GM11168 (cell line): ENCODE measurements at regions not wholly inside any gene's neighbourhood (a gene's known extent, or its start where the extent isn't known, plus 50 kb on each side); places are given as distances from the start of the nearest gene placed in this dataset.
"Not testable (repeated sequence)": the region's sequence is repeated elsewhere in the genome, so short reads cannot be mapped to it uniquely, and the experiment has no call there.

Source experiments
- in situ Hi-C: fragments of 300-500 bp; cut with MboI; formaldehyde crosslinking; loops from one replicate; pipeline ENCODE4 v1.12.0; 2022; ENCODE audit warnings: low sequenced_read_pairs; ENCODE audit not compliant: unreplicated experiment

GRCh38 chr1:119250299-119250698 lies 109.8 kb upstream of the WARS2 start:
- in situ Hi-C loops, result no loop called here

GRCh38 chr1:119251751-119252150 lies 111.3 kb upstream of the WARS2 start:
- in situ Hi-C loops, result no loop called here

DNA sequence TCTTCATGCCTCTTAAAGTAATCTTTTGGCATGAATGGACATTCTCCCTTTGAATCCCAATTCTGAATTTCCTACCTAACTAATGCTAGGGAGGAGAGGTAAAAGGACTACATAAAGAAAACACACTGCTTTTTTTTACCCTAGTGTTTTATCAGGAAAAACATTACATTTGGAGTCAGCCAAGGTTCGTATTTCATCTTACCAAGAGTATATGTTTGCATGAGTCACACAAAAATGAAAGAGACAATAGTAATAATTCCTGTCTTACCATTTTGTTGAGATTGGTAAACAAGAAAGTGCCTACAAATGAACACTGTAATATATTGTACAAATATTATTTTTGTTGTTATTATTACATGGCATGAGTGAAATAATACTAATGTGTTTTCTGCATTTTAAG lies 112.9 kb upstream of the WARS2 start:
- in situ Hi-C loops, result no loop called here

DNA sequence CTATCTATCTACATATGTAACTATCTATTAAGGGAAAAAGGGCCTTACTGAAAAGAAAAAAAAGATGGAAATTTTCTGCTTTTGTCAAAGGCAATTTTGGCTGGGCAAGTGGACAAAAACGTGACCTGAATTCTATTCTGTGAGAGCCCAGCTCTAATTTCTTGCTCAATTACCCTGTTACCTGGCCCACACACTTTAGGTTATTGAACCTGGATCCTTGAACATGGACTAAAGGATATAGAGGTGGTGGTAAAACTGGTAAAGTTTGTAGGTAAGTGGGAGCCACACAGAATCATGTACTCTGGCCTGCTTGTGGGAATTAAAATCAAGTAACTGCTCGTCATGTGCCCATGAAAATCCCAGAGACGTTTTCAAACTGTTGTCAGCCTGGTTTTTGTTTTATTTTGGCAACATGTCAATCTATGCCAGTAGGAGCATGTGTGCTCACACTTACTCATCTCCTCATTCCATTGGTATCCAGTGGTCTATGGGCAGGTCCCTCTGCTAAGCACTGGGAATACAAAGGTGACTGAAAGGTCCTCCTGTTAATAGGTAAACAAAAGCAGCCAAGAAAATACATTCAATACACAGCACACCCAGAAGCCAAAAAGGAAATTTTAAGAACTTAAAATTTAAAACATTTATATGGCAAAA lies 113.7 kb upstream of the WARS2 start:
- in situ Hi-C loops, result no loop called here

GRCh38 chr1:119256089-119256488 lies 112.5 kb upstream of the HAO2 start:
- in situ Hi-C loops, result not testable (repeated sequence)

DNA sequence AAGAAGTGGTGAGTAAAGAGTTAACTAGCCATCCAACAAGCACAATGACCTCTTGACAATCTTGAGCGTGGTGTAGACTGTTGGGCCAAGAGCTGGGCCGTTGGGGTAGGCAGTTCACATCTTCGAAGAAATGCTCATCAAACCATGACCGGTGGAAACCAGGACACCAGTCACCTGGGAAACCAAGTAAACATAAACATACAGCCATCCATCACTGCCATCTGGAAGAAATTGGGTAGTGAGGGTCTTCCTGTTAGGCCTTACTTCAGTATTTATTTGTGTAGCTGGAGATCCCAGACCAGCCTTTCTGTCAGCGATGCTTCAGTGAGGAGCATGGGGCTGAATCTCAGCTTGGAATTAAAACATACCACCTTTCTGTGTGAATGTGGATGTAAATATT lies 108.1 kb upstream of the HAO2 start:
- in situ Hi-C loops, result no loop called here

GRCh38 chr1:119266386-119266785 lies 102.2 kb upstream of the HAO2 start:
- in situ Hi-C loops, result no loop called here

- in situ Hi-C loops, result no loop called here
These were observed 101.7 kb upstream of the HAO2 start for GRCh38 chr1:119266858-119267257.

GRCh38 chr1:119267288-119267687 lies 101.3 kb upstream of the HAO2 start:
- in situ Hi-C loops, result not testable (repeated sequence)

DNA sequence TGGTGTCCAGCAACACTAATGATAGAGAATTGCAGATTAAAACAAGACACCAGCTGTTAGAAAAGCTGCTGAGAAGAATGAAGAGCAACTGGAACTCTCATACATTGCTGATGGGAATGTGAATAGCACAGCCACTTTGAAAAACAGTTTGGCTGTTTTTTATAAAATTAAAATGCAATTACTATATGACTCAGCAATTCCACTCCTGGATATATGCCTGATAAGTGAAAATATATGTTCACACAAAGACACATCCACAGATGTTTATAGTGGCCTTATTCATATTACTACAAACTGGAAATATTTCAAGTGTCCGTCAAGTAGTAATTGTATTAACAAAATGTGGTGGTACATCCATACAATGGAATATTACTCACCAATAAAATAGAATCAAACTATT lies 99.7 kb upstream of the HAO2 start:
- in situ Hi-C loops, result no loop called here

DNA sequence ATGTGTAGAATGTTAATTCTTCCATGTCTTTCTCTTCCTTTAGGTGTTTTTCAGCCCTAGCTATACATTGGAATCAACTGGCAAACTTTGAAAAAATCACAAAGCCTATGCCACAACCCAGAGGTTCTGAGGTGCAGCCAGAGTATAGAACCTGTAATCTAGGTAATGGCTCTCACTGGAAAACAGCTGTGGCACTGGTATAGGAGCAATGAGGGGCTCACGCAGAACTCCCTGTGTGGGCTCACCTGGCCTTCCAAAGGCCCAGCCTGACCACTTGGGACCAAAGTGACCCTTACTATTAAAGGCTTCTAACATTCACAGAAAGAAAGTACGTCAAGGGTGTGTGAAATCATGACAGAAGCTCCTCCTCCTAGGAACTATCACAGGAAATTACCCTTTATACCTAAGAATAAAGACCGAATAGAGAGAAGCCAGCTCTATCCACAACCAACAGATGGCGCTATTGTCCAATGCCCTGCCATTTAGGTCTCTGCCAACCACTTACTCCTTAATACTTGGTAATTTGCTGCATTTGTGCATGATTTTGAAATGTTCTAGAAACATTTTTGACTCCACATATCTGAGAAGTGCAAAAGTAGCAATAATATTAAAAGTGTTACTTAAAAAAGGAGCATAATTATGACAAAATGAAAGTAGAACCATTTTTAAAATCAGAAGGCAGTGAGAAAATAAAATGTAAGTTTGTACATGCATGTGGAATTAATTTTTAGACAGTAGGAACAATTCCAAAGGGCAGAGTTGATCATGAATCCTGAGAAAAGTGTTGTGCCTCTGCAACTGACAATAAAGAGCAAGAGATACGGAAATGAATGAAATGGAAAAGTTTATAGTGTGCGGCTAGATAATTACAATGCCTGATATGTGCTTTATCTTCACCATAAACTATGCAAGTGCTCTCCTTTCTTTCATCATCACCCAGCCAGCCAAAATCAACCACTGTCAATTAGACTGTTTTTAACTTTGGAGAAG lies 93.1 kb upstream of the HAO2 start:
- in situ Hi-C loops, result no loop called here

GRCh38 chr1:119276558-119276957 lies 92.0 kb upstream of the HAO2 start:
- in situ Hi-C loops, result no loop called here

GRCh38 chr1:119279456-119280381 lies 88.9 kb upstream of the HAO2 start:
- in situ Hi-C loops, result loop anchor here (10.0 kb wide), 1 partner anchor 85 kb away; the partner anchor contains the start of gene HAO2

GRCh38 chr1:119285482-119285881 lies 83.1 kb upstream of the HAO2 start:
- in situ Hi-C loops, result loop anchor here (10.0 kb wide), 1 partner anchor 79 kb away; the partner anchor contains the start of gene HAO2

- in situ Hi-C loops, result loop anchor here (10.0 kb wide), 1 partner anchor 78 kb away; the partner anchor contains the start of gene HAO2
These were observed 81.9 kb upstream of the HAO2 start for GRCh38 chr1:119286587-119287181.

DNA sequence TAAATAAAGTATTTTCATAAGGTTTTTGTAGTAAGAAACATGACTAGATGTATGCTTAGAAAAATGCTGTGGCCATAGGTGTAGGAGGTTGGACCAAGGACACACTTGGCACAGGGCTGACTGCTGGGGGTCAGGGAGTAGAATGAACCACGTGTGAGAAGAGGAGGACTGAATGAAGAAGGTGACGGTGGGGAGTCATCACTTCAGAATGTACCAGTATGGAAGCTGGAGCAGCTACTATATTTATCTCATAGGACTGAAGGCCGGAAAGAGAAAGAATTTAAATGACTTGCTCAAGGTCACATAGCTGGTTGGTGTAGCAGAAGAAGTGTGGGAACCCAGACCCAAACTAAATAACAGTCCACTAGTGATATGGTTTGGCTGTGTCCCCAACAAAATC lies 79.8 kb upstream of the HAO2 start:
- in situ Hi-C loops, result loop anchor here (10.0 kb wide), 1 partner anchor 76 kb away; the partner anchor contains the start of gene HAO2

GRCh38 chr1:119290297-119290696 lies 78.3 kb upstream of the HAO2 start:
- in situ Hi-C loops, result no loop called here

GRCh38 chr1:119291611-119292206 lies 76.9 kb upstream of the HAO2 start:
- in situ Hi-C loops, result no loop called here

GRCh38 chr1:119293797-119294196 lies 74.8 kb upstream of the HAO2 start:
- in situ Hi-C loops, result no loop called here
